ENCODE measurements at regions not wholly inside any gene's neighbourhood (a gene's known extent, or its start where the extent isn't known, plus 50 kb on each side); places are given as distances from the start of the nearest gene placed in this dataset.
"Not testable (repeated sequence)": the region's sequence is repeated elsewhere in the genome, so short reads cannot be mapped to it uniquely, and the experiment has no call there.

GRCh38 chr1:25008192-25008485, 78.1 kb upstream of the RUNX3 start:
- Histone ChIP-seq H2BK15ac (ENCODE audit: low read depth, poor library complexity, severe bottlenecking) (no peak overlapping the region), H3K27me3 (ENCODE audit: control insufficient read depth in 1 of 2, insufficient read depth in 1 of 2, low read length in 2 of 2) (peaks cover 48 to 87% of the 10 kb centered on the region in 2 experiments), H3K36me3 (ENCODE audit: control insufficient read depth in 1 of 2, insufficient read depth in 2 of 2, low read depth in 1 of 2, low read length in 2 of 2) (no peaks in the 10 kb centered on the region), H3K4me1 (ENCODE audit: control insufficient read depth, insufficient read depth, low read depth, low read length) (peaks cover 11% of the 10 kb centered on the region), H3K23ac (ENCODE audit: low read length in 2 of 2) (no peak overlapping the region), H2AFZ (ENCODE audit: low read depth, low read length) (no peak overlapping the region), H2BK12ac (ENCODE audit: low read length in 2 of 2) (no peak overlapping the region), H2BK120ac (ENCODE audit: low read depth, low read length) (no peak overlapping the region), H3K27ac (ENCODE audit: low read length, poor library complexity, severe bottlenecking) (no peak overlapping the region), H3K79me1 (replicated peaks; ENCODE audit: low read length, poor library complexity, severe bottlenecking) (no peaks in the 10 kb centered on the region), H3K14ac (ENCODE audit: low read length in 2 of 2) (no peak overlapping the region), H3K18ac (ENCODE audit: low read depth in 1 of 2, low read length in 2 of 2) (no peak overlapping the region), H3K4me3 (ENCODE audit: insufficient read depth in 1 of 2, low read depth in 1 of 2, low read length in 2 of 2) (no peak overlapping the region), H4K8ac (ENCODE audit: low read length) (no peak overlapping the region), H3K4me2 (ENCODE audit: low read length, poor library complexity, severe bottlenecking) (no peak overlapping the region), H2BK5ac (ENCODE audit: low read depth, low read length, poor library complexity, severe bottlenecking) (no peak overlapping the region), H4K91ac (ENCODE audit: low read length) (no peak overlapping the region), H3K9me3 (ENCODE audit: control insufficient read depth, low read length) (no peaks in the 10 kb centered on the region), H3K4ac (ENCODE audit: low read depth in 1 of 2, low read length in 2 of 2) (no peak overlapping the region), H3K9ac (ENCODE audit: low read length) (no peak overlapping the region), H2AK5ac (ENCODE audit: low read length, severe bottlenecking) (no peak overlapping the region)
- WGBS = 70% methylated on average over 2 of the region's 2 CpGs
- DNase-seq = no peak

- WGBS = 77% methylated on average over 18 of the region's 18 CpGs
- not testable (repeated sequence) for H3K9ac ChIP-seq (ENCODE audit: low read length); H3K18ac ChIP-seq (ENCODE audit: low read depth in 1 of 2, low read length in 2 of 2); H3K23ac ChIP-seq (ENCODE audit: low read length in 2 of 2); H2AFZ ChIP-seq (ENCODE audit: low read depth, low read length); H3K9me3 ChIP-seq (ENCODE audit: control insufficient read depth, low read length); H3K27ac ChIP-seq (ENCODE audit: low read length, poor library complexity, severe bottlenecking); H3K14ac ChIP-seq (ENCODE audit: low read length in 2 of 2); DNase-seq; H3K4me2 ChIP-seq (ENCODE audit: low read length, poor library complexity, severe bottlenecking); H2AK5ac ChIP-seq (ENCODE audit: low read length, severe bottlenecking); H2BK12ac ChIP-seq (ENCODE audit: low read length in 2 of 2); H3K79me1 ChIP-seq (replicated peaks; ENCODE audit: low read length, poor library complexity, severe bottlenecking); H2BK120ac ChIP-seq (ENCODE audit: low read depth, low read length); H2BK15ac ChIP-seq (ENCODE audit: low read depth, poor library complexity, severe bottlenecking); H3K4me3 ChIP-seq (ENCODE audit: insufficient read depth in 1 of 2, low read depth in 1 of 2, low read length in 2 of 2); H3K36me3 ChIP-seq (ENCODE audit: control insufficient read depth in 1 of 2, insufficient read depth in 2 of 2, low read depth in 1 of 2, low read length in 2 of 2); H2BK5ac ChIP-seq (ENCODE audit: low read depth, low read length, poor library complexity, severe bottlenecking); H4K8ac ChIP-seq (ENCODE audit: low read length); H4K91ac ChIP-seq (ENCODE audit: low read length); H3K4ac ChIP-seq (ENCODE audit: low read depth in 1 of 2, low read length in 2 of 2)
- Histone ChIP-seq H3K4me1 (ENCODE audit: control insufficient read depth, insufficient read depth, low read depth, low read length) (peaks cover 11% of the 10 kb centered on the region), H3K27me3 (ENCODE audit: control insufficient read depth in 1 of 2, insufficient read depth in 1 of 2, low read length in 2 of 2) (peaks cover 48 to 82% of the 10 kb centered on the region in 2 experiments)
These were observed 77.5 kb upstream of the RUNX3 start for GRCh38 chr1:25007390-25008191.

GRCh38 chr1:25006770-25007169, 76.7 kb upstream of the RUNX3 start:
- Histone ChIP-seq H3K79me1 (replicated peaks; ENCODE audit: low read length, poor library complexity, severe bottlenecking) (no peaks in the 10 kb centered on the region), H3K4me2 (ENCODE audit: low read length, poor library complexity, severe bottlenecking) (no peak overlapping the region), H3K9ac (ENCODE audit: low read length) (no peak overlapping the region), H3K14ac (ENCODE audit: low read length in 2 of 2) (no peak overlapping the region), H3K9me3 (ENCODE audit: control insufficient read depth, low read length) (no peaks in the 10 kb centered on the region), H2BK120ac (ENCODE audit: low read depth, low read length) (no peak overlapping the region), H2BK12ac (ENCODE audit: low read length in 2 of 2) (no peak overlapping the region), H3K23ac (ENCODE audit: low read length in 2 of 2) (no peak overlapping the region), H3K4me1 (ENCODE audit: control insufficient read depth, insufficient read depth, low read depth, low read length) (peaks cover 6% of the 10 kb centered on the region), H3K18ac (ENCODE audit: low read depth in 1 of 2, low read length in 2 of 2) (no peak overlapping the region), H3K4ac (ENCODE audit: low read depth in 1 of 2, low read length in 2 of 2) (no peak overlapping the region), H2BK5ac (ENCODE audit: low read depth, low read length, poor library complexity, severe bottlenecking) (no peak overlapping the region), H3K36me3 (ENCODE audit: control insufficient read depth in 1 of 2, insufficient read depth in 2 of 2, low read depth in 1 of 2, low read length in 2 of 2) (no peaks in the 10 kb centered on the region), H2AFZ (ENCODE audit: low read depth, low read length) (no peak overlapping the region), H3K4me3 (ENCODE audit: insufficient read depth in 1 of 2, low read depth in 1 of 2, low read length in 2 of 2) (no peak overlapping the region), H2BK15ac (ENCODE audit: low read depth, poor library complexity, severe bottlenecking) (no peak overlapping the region), H4K8ac (ENCODE audit: low read length) (no peak overlapping the region), H2AK5ac (ENCODE audit: low read length, severe bottlenecking) (no peak overlapping the region), H4K91ac (ENCODE audit: low read length) (no peak overlapping the region), H3K27me3 (ENCODE audit: control insufficient read depth in 1 of 2, insufficient read depth in 1 of 2, low read length in 2 of 2) (peaks cover 48 to 73% of the 10 kb centered on the region in 2 experiments), H3K27ac (ENCODE audit: low read length, poor library complexity, severe bottlenecking) (no peak overlapping the region)
- 81% methylated on average over 12 of the region's 12 CpGs for WGBS
- no peak for DNase-seq

- H2BK120ac ChIP-seq (ENCODE audit: low read depth, low read length) = no peak overlapping the region
- no peak overlapping the region for H3K4me3 ChIP-seq (ENCODE audit: insufficient read depth in 1 of 2, low read depth in 1 of 2, low read length in 2 of 2)
- H2BK5ac ChIP-seq (ENCODE audit: low read depth, low read length, poor library complexity, severe bottlenecking) = no peak overlapping the region
- H3K14ac ChIP-seq (ENCODE audit: low read length in 2 of 2) = no peak overlapping the region
- no peak overlapping the region for H3K23ac ChIP-seq (ENCODE audit: low read length in 2 of 2)
- no peak overlapping the region for H4K91ac ChIP-seq (ENCODE audit: low read length)
- H2AK5ac ChIP-seq (ENCODE audit: low read length, severe bottlenecking) = no peak overlapping the region
- H3K9ac ChIP-seq (ENCODE audit: low read length) = no peak overlapping the region
- no peaks in the 10 kb centered on the region for H3K9me3 ChIP-seq (ENCODE audit: control insufficient read depth, low read length)
- no peaks in the 10 kb centered on the region for H3K79me1 ChIP-seq (replicated peaks; ENCODE audit: low read length, poor library complexity, severe bottlenecking)
- H3K18ac ChIP-seq (ENCODE audit: low read depth in 1 of 2, low read length in 2 of 2) = no peak overlapping the region
- H4K8ac ChIP-seq (ENCODE audit: low read length) = no peak overlapping the region
- DNase-seq = no peak
- no peak overlapping the region for H2BK15ac ChIP-seq (ENCODE audit: low read depth, poor library complexity, severe bottlenecking)
- H3K4ac ChIP-seq (ENCODE audit: low read depth in 1 of 2, low read length in 2 of 2) = no peak overlapping the region
- H3K4me1 ChIP-seq (ENCODE audit: control insufficient read depth, insufficient read depth, low read depth, low read length) = peaks cover 4% of the 10 kb centered on the region
- H3K4me2 ChIP-seq (ENCODE audit: low read length, poor library complexity, severe bottlenecking) = no peak overlapping the region
- no peak overlapping the region for H2AFZ ChIP-seq (ENCODE audit: low read depth, low read length)
- 89% methylated on average over 2 of the region's 2 CpGs for WGBS
- H3K27me3 ChIP-seq (ENCODE audit: control insufficient read depth in 1 of 2, insufficient read depth in 1 of 2, low read length in 2 of 2) = peaks cover 42 to 53% of the 10 kb centered on the region in 2 experiments
- no peaks in the 10 kb centered on the region for H3K36me3 ChIP-seq (ENCODE audit: control insufficient read depth in 1 of 2, insufficient read depth in 2 of 2, low read depth in 1 of 2, low read length in 2 of 2)
- H2BK12ac ChIP-seq (ENCODE audit: low read length in 2 of 2) = peak overlapping the region in 1 of 2 experiments; percentile 45
- no peak overlapping the region for H3K27ac ChIP-seq (ENCODE audit: low read length, poor library complexity, severe bottlenecking)
These were observed 74.3 kb upstream of the RUNX3 start for GRCh38 chr1:25004355-25004754.

All from mesenchymal stem cell (in vitro differentiated cells and primary cell).